ENCODE measurements at regions not wholly inside any gene's neighbourhood (a gene's known extent, or its start where the extent isn't known, plus 50 kb on each side); places are given as distances from the start of the nearest gene placed in this dataset.
A peak's percentile ranks its signal among the peaks of the same experiment; 100 is the strongest.

DNA sequence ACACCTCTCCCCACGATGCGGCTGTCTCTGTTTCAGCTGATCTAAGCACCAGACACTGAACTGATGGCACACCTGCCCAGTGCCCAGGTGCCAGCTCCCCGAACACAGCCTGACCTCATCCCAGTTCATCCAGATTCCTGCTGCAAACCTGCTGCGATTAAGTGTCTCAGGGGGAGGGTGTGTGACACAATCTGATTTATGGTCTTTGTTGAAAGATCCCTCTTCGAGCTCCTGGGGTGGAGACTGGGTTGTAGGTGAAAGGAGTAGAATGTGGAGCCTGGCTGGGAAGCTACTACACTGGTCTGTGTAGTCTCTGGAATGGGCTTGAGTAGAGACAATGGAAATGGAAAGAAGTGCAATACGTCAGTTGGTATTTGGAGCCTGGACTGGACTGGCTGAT is 390.3 kb downstream of the SHANK2 start:
- Histone ChIP-seq H3K4me1 (ENCODE audit: insufficient read depth, low read length) (peaks cover 10% of the 10 kb centered on the region; the same call in 1 of the 2 replicates), H3K36me3 (ENCODE audit: insufficient read depth, low read length) (no peaks in the 10 kb centered on the region), H3K4me3 (ENCODE audit: low read length) (no peak overlapping the region), H3K9ac (ENCODE audit: low read depth, low read length) (no peak overlapping the region), H3K27me3 (ENCODE audit: insufficient read depth, low read length) (no peaks in the 10 kb centered on the region), H3K27ac (ENCODE audit: low read depth, low read length) (no peak overlapping the region), H3K9me3 (ENCODE audit: insufficient read depth, low read depth, low read length) (no peaks in the 10 kb centered on the region)
- 94% methylated on average over 6 of the region's 6 CpGs for WGBS

DNA sequence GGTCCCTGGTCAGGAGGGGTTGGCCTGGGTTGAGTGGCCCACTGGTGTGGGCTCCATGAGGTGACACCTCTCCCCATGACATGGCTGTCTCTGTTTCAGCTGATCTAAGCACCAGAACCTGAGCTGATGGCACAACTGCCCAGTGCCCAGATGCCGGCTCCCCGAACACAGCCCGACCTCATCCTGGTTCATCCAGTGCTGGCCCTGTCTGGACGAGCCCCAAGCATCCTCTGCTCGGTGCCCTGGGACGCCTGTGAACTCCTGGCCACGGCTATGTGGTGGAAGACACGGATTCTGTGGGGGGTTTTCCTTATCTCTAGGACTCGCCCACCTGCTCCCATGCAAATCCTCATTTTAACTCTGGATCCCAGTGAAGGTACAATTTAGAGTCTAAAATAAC is 389.2 kb downstream of the SHANK2 start:
- Histone ChIP-seq H3K36me3 (ENCODE audit: insufficient read depth, low read length) (no peaks in the 10 kb centered on the region), H3K9me3 (ENCODE audit: insufficient read depth, low read depth, low read length) (no peaks in the 10 kb centered on the region), H3K4me3 (ENCODE audit: low read length) (no peak overlapping the region), H3K9ac (ENCODE audit: low read depth, low read length) (no peak overlapping the region), H3K27ac (ENCODE audit: low read depth, low read length) (no peak overlapping the region), H3K27me3 (ENCODE audit: insufficient read depth, low read length) (no peaks in the 10 kb centered on the region), H3K4me1 (ENCODE audit: insufficient read depth, low read length) (peaks cover 10% of the 10 kb centered on the region; the same call in 1 of the 2 replicates)
- WGBS: 96% methylated on average over 9 of the region's 9 CpGs

DNA sequence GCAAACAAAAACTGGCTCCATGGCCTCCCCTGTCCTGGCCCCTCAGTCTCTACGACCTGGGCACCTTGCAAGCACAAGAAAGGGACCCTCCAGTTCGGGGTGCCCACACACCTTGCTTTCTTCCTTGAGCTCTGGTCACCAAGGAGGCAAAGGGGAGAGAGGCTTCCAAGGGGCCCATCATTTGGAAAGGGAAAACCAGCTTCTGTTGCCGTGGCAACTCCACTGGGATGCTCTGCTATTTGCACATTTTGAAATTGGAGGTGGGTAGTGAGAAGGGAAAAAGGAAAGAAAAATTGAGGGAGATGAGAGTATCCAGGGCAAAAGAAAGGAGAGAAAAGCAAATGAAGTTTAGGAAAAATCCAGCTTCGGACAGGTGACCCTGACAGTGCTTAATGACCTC is 388.4 kb downstream of the SHANK2 start:
- H3K9ac ChIP-seq (ENCODE audit: low read depth, low read length): no peak overlapping the region
- WGBS: 89% methylated on average over 4 of the region's 4 CpGs

DNA sequence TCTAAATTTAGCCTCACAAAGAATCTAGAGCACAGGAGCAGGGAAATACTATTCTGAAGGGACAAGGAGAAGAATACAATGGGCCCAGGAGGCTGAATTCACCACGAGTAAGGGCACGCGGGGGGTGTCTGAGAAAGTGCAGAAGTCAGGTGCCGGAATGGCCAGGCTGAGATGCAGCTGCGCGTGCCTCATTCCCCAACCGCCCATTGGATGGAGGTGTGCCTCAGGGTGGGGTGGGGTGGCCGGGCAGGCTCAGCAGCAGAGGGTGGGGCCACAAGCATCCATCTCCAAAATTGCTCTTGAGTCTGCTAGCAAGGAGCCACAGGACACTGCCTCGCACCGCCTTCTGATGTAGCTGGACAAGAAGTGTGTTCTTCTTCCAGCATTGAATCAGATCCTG is 387.0 kb downstream of the SHANK2 start:
- Histone ChIP-seq H3K9me3 (ENCODE audit: insufficient read depth, low read depth, low read length) (no peaks in the 10 kb centered on the region), H3K27me3 (ENCODE audit: insufficient read depth, low read length) (no peaks in the 10 kb centered on the region)
- WGBS: 94% methylated on average over 10 of the region's 10 CpGs

More for the DNA sequence above, 388.4 kb downstream of the SHANK2 start:
- no peak overlapping the region for H3K27ac ChIP-seq (ENCODE audit: low read depth, low read length)
- peaks cover 10% of the 10 kb centered on the region; the same call in 1 of the 2 replicates for H3K4me1 ChIP-seq (ENCODE audit: insufficient read depth, low read length)
- H3K36me3 ChIP-seq (ENCODE audit: insufficient read depth, low read length): no peaks in the 10 kb centered on the region
- no peak overlapping the region for H3K4me3 ChIP-seq (ENCODE audit: low read length)
- H3K9me3 ChIP-seq (ENCODE audit: insufficient read depth, low read depth, low read length): no peaks in the 10 kb centered on the region
- H3K27me3 ChIP-seq (ENCODE audit: insufficient read depth, low read length): no peaks in the 10 kb centered on the region

DNA sequence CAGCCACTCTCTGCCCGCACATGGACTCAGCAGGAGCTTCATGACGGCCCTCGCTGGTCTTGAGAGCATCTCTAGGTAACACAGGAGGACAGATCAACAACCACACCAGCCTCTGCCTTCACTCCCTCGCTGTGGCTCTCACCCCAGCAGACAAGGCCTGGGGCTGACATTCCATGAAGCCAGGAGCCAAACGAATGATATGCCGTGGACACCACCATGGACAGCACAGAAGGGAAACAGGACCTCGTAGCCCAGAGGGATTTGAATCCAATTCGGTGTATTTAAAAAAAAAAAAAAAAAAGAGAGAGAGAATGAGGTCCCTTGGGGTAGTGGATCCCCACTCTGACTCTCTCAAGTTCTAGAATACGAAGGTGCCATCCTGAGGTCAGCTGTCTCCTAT is 385.5 kb downstream of the SHANK2 start:
- H3K4me3 ChIP-seq (ENCODE audit: low read length): no peak overlapping the region
- H3K36me3 ChIP-seq (ENCODE audit: insufficient read depth, low read length): no peaks in the 10 kb centered on the region
- peaks cover 2% of the 10 kb centered on the region; the same call in 1 of the 2 replicates for H3K4me1 ChIP-seq (ENCODE audit: insufficient read depth, low read length)
- no peaks in the 10 kb centered on the region for H3K9me3 ChIP-seq (ENCODE audit: insufficient read depth, low read depth, low read length)
- WGBS: 88% methylated on average over 9 of the region's 9 CpGs
- no peak overlapping the region for H3K9ac ChIP-seq (ENCODE audit: low read depth, low read length)
- H3K27me3 ChIP-seq (ENCODE audit: insufficient read depth, low read length): no peaks in the 10 kb centered on the region
- no peak overlapping the region for H3K27ac ChIP-seq (ENCODE audit: low read depth, low read length)

More for the DNA sequence above, 387.0 kb downstream of the SHANK2 start:
- H3K27ac ChIP-seq (ENCODE audit: low read depth, low read length): no peak overlapping the region
- no peak overlapping the region for H3K9ac ChIP-seq (ENCODE audit: low read depth, low read length)
- H3K4me3 ChIP-seq (ENCODE audit: low read length): no peak overlapping the region
- peaks cover 10% of the 10 kb centered on the region; the same call in 1 of the 2 replicates for H3K4me1 ChIP-seq (ENCODE audit: insufficient read depth, low read length)
- H3K36me3 ChIP-seq (ENCODE audit: insufficient read depth, low read length): no peaks in the 10 kb centered on the region

DNA sequence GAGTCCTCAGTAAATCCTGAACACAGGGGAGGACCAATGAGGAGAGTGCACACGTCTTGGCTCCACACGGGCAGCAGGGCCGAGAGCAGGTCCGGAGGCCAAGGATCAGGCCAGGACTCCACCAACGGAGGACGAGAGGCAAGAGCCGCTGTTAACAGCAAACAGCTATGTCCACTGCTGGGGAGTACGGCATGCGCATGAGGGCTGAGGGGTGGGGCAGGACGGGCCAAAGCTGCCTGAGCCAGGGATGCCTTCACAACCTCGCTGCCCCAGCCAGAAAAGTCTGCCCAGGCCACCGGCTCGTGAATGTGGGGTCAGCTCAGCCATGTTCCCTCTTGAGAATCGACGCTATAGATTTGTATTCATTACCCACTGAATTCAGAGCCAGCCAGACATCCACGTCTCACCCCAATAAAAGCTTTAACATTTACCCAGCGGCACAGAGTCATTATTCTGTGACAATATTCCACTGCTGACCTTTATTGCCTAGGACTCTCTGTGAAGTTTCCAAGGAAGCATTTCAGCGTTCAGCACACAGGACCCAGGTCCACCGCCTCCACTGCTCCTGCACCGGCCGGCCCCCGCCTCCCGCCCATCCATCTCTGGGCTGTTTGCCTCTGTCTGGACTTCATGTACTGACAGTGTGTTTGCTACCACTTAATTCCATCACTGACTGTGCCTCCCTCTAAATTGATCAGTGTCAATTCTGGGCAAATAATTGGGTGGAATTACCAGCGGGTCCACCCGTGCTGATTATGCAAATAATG is 384.9 kb downstream of the SHANK2 start:
- Histone ChIP-seq H3K9ac (ENCODE audit: low read depth, low read length) (no peak overlapping the region), H3K4me3 (ENCODE audit: low read length) (no peak overlapping the region), H3K36me3 (ENCODE audit: insufficient read depth, low read length) (no peaks in the 10 kb centered on the region), H3K27me3 (ENCODE audit: insufficient read depth, low read length) (no peaks in the 10 kb centered on the region), H3K4me1 (ENCODE audit: insufficient read depth, low read length) (0 out of 2 replicates have a peak, but pooled peaks cover 4% of the 10 kb centered on the region), H3K27ac (ENCODE audit: low read depth, low read length) (no peak overlapping the region), H3K9me3 (ENCODE audit: insufficient read depth, low read depth, low read length) (no peaks in the 10 kb centered on the region)
- 84% methylated on average over 25 of the region's 25 CpGs for WGBS

DNA sequence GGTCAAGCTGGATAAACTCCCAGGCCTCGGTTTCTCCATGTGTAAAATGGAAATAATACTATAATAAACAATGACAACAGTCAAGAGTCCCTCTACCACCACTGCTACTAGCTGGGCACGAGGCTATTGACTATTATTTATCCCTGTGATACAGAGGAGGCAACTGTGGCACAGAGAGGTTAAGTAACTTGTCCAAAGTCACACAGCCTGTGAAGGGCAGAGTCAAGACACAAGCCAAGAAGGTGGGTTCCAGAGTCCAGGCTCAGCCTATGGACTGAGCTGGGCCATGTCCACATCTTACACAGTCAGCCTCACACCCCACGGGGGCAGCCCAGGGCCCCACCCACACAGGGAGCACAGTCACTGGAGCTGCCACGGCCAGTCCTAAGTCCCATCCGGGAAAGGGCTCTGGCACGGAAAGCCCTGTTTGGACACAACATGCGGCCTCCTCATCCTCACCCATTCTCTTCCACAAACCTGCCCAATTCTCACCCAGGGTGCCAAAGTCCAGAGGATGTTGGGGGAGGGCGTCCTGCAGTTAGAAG is 384.0 kb downstream of the SHANK2 start:
- H3K27ac ChIP-seq (ENCODE audit: low read depth, low read length): no peak overlapping the region
- no peaks in the 10 kb centered on the region for H3K27me3 ChIP-seq (ENCODE audit: insufficient read depth, low read length)
- H3K36me3 ChIP-seq (ENCODE audit: insufficient read depth, low read length): no peaks in the 10 kb centered on the region
- 95% methylated on average over 7 of the region's 8 CpGs for WGBS
- H3K4me3 ChIP-seq (ENCODE audit: low read length): no peak overlapping the region
- H3K9me3 ChIP-seq (ENCODE audit: insufficient read depth, low read depth, low read length): no peaks in the 10 kb centered on the region
- no peak overlapping the region for H3K9ac ChIP-seq (ENCODE audit: low read depth, low read length)
- peaks cover 13% of the 10 kb centered on the region for H3K4me1 ChIP-seq (ENCODE audit: insufficient read depth, low read length)

DNA sequence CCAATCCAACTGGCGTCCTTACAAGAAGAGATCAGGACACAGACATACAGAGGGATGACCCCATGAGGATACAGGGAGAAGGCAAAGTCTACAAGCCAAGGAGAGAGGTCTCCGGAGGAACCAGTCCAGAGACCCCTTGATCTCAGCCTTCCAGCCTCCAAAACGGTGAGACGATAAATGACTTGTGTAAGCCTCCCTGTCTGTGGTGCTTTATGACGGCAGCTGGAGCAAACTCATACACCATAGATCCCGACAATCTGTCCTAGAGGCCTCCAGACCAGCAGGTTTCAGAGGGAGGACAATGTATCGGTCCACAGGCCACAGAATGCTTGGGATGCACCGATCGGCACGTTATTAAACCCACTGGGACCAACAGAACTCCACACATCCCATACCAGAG is 383.3 kb downstream of the SHANK2 start:
- 94% methylated on average over 10 of the region's 10 CpGs for WGBS
- Histone ChIP-seq H3K9me3 (ENCODE audit: insufficient read depth, low read depth, low read length) (no peaks in the 10 kb centered on the region), H3K4me1 (ENCODE audit: insufficient read depth, low read length) (peaks cover 20% of the 10 kb centered on the region), H3K27ac (ENCODE audit: low read depth, low read length) (no peak overlapping the region), H3K36me3 (ENCODE audit: insufficient read depth, low read length) (no peaks in the 10 kb centered on the region), H3K27me3 (ENCODE audit: insufficient read depth, low read length) (no peaks in the 10 kb centered on the region), H3K9ac (ENCODE audit: low read depth, low read length) (no peak overlapping the region), H3K4me3 (ENCODE audit: low read length) (no peak overlapping the region)

DNA sequence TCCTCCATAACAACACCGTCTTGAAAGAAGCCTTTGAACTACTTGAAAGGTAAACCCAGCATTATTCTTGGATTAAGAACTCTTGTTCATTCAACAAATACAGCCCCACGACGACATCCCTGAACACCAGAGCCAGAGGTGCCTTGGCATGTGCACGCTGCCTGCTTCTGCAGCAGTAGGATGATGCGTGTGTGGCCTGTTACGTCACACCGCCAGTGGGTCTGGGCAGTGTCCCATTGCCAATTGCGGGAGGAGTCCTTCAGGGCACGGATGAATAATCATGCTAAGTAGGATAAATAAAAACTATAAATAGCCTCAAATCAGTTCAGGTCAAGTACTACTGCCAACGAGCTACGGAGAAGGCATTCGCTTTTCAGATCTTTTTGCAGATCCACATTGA is 380.5 kb downstream of the SHANK2 start:
- peaks cover 20% of the 10 kb centered on the region for H3K4me1 ChIP-seq (ENCODE audit: insufficient read depth, low read length)
- H3K9ac ChIP-seq (ENCODE audit: low read depth, low read length): no peak overlapping the region
- H3K36me3 ChIP-seq (ENCODE audit: insufficient read depth, low read length): no peaks in the 10 kb centered on the region
- H3K27me3 ChIP-seq (ENCODE audit: insufficient read depth, low read length): no peaks in the 10 kb centered on the region
- no peaks in the 10 kb centered on the region for H3K9me3 ChIP-seq (ENCODE audit: insufficient read depth, low read depth, low read length)
- H3K27ac ChIP-seq (ENCODE audit: low read depth, low read length): no peak overlapping the region
- WGBS: 97% methylated on average over 12 of the region's 12 CpGs
- H3K4me3 ChIP-seq (ENCODE audit: low read length): no peak overlapping the region

DNA sequence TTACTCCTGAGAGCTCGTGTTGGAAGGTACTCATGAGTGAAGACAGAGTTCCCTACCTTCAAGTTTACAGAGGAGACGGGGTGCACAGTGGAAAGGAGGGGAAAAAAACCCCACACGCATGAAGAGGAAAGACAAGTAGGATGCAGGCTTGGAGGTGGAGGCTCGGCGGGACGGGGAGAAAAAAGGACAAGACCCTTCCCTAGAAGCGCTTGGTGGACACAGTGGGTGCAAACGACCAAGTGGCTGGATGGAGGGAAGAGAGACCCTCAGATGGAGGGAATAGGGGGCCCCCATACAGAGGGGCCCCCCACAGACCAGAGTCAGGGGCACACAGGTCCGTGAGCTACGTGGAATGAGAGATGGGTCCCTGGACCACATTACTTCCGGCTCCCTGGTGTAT is 380.1 kb downstream of the SHANK2 start:
- Histone ChIP-seq H3K4me1 (ENCODE audit: insufficient read depth, low read length) (peaks cover 20% of the 10 kb centered on the region), H3K9ac (ENCODE audit: low read depth, low read length) (no peak overlapping the region), H3K9me3 (ENCODE audit: insufficient read depth, low read depth, low read length) (no peaks in the 10 kb centered on the region), H3K4me3 (ENCODE audit: low read length) (no peak overlapping the region), H3K27ac (ENCODE audit: low read depth, low read length) (no peak overlapping the region), H3K27me3 (ENCODE audit: insufficient read depth, low read length) (no peaks in the 10 kb centered on the region), H3K36me3 (ENCODE audit: insufficient read depth, low read length) (no peaks in the 10 kb centered on the region)
- WGBS: 91% methylated on average over 11 of the region's 11 CpGs

DNA sequence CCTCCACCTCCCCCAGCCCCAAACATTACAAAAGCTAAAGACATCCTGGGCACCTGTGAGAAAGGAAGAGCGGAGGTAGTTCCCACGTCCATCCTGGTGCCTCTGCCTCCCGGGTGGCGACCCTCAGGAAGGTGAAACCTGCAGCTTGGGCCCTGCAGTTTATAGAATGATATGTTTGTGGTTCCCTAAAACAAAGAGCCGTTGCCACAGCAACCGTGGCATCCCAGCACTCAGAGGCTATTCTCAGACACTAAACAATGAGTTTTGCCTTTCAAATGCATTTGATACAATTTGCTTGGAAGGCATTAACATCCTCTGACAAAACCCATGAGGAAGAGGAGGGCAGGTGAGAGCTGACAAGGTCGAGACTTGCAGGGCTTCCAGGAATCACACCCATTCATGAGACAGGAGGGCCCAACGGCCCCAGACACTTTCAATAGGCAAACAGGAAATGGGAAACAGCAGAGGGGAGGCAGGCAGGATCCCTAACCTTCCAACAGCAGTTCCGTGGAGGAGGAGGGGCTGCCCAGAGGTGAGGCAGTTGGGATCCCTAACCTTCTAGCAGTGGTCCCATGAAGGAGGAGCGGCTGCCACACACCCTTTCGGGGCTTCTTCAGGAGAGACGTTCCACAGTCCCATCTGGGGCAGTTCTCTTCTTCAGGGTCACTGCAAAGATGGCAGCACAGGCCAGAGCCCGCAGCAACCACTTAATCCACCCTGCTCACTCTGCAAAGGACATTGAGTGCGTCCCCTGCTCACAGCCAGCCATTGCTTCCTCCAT is 379.2 kb downstream of the SHANK2 start:
- H3K9ac ChIP-seq (ENCODE audit: low read depth, low read length): 0 out of 2 replicates have a peak overlapping the region, but pooled peaks have one; percentile 22
- peak overlapping the region; percentile 7; the same call in 1 of the 2 replicates for H3K27ac ChIP-seq (ENCODE audit: low read depth, low read length)
- peaks cover 20% of the 10 kb centered on the region for H3K4me1 ChIP-seq (ENCODE audit: insufficient read depth, low read length)
- H3K4me3 ChIP-seq (ENCODE audit: low read length): no peak overlapping the region
- no peaks in the 10 kb centered on the region for H3K36me3 ChIP-seq (ENCODE audit: insufficient read depth, low read length)
- 56% methylated on average over 14 of the region's 14 CpGs for WGBS
- no peaks in the 10 kb centered on the region for H3K27me3 ChIP-seq (ENCODE audit: insufficient read depth, low read length)
- no peaks in the 10 kb centered on the region for H3K9me3 ChIP-seq (ENCODE audit: insufficient read depth, low read depth, low read length)
